HG03571 (cell line): ENCODE measurements at regions not wholly inside any gene's neighbourhood (a gene's known extent, or its start where the extent isn't known, plus 50 kb on each side); places are given as distances from the start of the nearest gene placed in this dataset.

Experiments
- ATAC-seq: cut with Tn5 transposase; IDR thresholded peaks from one replicate; pipeline ENCODE4 v1.9.1; 2021; ENCODE audit not compliant: unreplicated experiment

- peak; percentile 36 for ATAC-seq
Measured at GRCh38 chr12:11564984-11565651, 84.4 kb upstream of the ETV6 start.

GRCh38 chr12:11565752-11566151 lies 83.7 kb upstream of the ETV6 start:
- ATAC-seq, result no peak

- ATAC-seq, result no peak
Measured at GRCh38 chr12:11568155-11568761, 81.2 kb upstream of the ETV6 start.

GRCh38 chr12:11568762-11569478 lies 80.6 kb upstream of the ETV6 start:
- ATAC-seq, result peak; percentile 80

GRCh38 chr12:11569716-11570115 lies 79.8 kb upstream of the ETV6 start:
- ATAC-seq, result no peak

GRCh38 chr12:11573880-11574279 lies 75.6 kb upstream of the ETV6 start:
- no peak for ATAC-seq

GRCh38 chr12:11576104-11576503 lies 73.4 kb upstream of the ETV6 start:
- ATAC-seq, result no peak

- ATAC-seq, result no peak
Measured at GRCh38 chr12:11577658-11578260, 71.7 kb upstream of the ETV6 start.

GRCh38 chr12:11578461-11578993 lies 70.9 kb upstream of the ETV6 start:
- peak; percentile 86 for ATAC-seq

GRCh38 chr12:11580125-11580751 lies 69.2 kb upstream of the ETV6 start:
- no peak for ATAC-seq

GRCh38 chr12:11581179-11581755 lies 68.2 kb upstream of the ETV6 start:
- no peak for ATAC-seq

- no peak for ATAC-seq
Measured at GRCh38 chr12:11584221-11584855, 65.1 kb upstream of the ETV6 start.

- no peak for ATAC-seq
Measured at GRCh38 chr12:11592484-11592883, 57.0 kb upstream of the ETV6 start.

- no peak for ATAC-seq
Measured at GRCh38 chr12:11593013-11593412, 56.5 kb upstream of the ETV6 start.

- ATAC-seq, result no peak
Measured at GRCh38 chr12:11595080-11595479, 54.4 kb upstream of the ETV6 start.

- ATAC-seq, result no peak
Measured at GRCh38 chr12:11596141-11596540, 53.3 kb upstream of the ETV6 start.

GRCh38 chr12:11598900-11599299 lies 50.6 kb upstream of the ETV6 start:
- ATAC-seq, result no peak
